ENCODE measurements at regions not wholly inside any gene's neighbourhood (a gene's known extent, or its start where the extent isn't known, plus 50 kb on each side); places are given as distances from the start of the nearest gene placed in this dataset.
A peak's percentile ranks its signal among the peaks of the same experiment; 100 is the strongest.
"Not testable (repeated sequence)": the region's sequence is repeated elsewhere in the genome, so short reads cannot be mapped to it uniquely, and the experiment has no call there.

- peak in 1 of 58 donors; percentile 17 for DNase-seq
Measured at GRCh38 chr9:92242260-92243136, 51.0 kb downstream of the IARS1 start.

DNA sequence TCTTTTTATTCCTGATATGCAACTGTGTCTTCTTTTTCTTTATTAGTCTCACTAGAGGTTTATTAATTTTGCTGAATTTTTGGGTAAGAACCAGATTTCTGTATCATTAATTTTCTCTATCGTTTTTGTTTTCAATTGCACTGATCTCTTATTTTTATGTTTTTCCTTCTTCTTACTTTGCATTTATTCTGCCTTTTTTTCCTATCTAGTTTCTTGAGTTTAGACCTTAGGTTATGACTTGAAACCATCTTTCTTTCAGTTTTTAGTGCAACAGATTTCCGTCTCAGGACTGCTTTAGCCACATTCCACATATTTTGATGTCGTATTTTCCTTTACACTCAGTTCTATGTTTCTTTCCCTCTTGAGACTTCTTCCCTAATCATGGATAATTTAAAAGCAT is 56.6 kb downstream of the IARS1 start:
- no peak for DNase-seq

- DNase-seq, result no peak
Measured at GRCh38 chr9:92236465-92236864, 57.0 kb downstream of the IARS1 start.

DNA sequence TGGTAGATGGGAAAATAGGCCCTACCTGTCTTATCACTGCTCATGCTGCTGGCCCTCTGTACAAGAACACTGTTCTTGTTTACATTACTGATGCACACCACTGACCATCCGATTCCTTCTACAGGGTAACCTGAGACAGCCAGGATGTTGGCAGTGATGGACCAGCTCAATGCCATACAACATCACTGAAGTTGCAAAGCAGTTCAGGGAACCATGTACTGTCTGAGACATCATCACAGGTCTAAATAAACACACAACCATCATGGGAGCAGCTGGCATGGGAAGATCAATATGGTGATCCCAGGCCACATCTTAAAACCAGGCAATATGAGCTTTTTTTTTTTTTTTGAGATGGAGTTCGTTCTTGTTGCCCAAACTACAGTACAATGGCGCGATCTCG is 59.0 kb downstream of the IARS1 start:
- DNase-seq, result no peak

- DNase-seq, result no peak
Measured at GRCh38 chr9:92232190-92232589, 61.3 kb downstream of the IARS1 start.

DNA sequence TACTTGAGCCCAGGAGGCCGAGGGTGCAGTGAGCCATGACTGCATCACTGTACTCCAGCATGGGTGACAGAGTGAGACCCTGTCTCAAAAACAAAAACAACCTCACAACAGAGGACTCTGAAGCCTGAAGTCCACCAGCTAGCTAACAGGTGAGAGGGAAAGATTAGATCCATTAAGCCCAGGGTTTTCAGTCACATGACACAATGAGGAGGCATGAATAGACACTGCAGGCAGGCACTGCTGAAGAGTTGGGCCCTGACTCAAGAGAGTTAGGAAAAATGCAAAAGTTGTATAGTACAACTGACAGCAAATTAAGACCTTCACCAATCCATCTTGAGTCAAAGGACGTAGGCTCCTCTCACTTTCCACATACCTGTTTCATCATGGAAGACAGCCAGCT is 64.9 kb downstream of the IARS1 start:
- no peak for DNase-seq

GRCh38 chr9:92224177-92224576 is 69.3 kb downstream of the IARS1 start:
- peak in 1 of 58 donors; percentile 28 for DNase-seq

GRCh38 chr9:92223758-92224157 is 69.7 kb downstream of the IARS1 start:
- DNase-seq, result no peak

- no peak for DNase-seq
Measured at GRCh38 chr9:92208693-92209524, 84.6 kb downstream of the IARS1 start.

DNA sequence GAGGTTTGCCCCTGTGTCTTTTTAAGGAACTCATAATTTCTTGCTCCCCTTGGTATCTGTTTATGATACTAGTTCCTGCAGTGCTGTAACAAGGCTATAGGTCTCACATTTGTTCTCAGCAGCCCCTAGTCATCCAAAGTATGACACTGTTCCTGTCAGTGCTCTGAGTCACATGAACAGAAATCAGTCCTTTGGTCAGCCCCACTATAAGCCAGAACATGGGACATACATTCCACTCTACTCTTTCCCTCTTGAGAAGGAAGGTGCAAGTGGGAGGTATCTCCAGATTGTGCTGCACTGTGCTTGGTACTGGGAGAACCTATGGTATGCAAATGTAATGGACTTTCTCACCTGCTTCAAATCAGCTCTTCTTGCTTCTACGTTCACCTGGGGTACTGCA is 87.0 kb downstream of the IARS1 start:
- no peak for DNase-seq

- DNase-seq, result not testable (repeated sequence)
Measured at GRCh38 chr9:92203887-92204286, 88.7 kb upstream of the SPTLC1 start.

- not testable (repeated sequence) for DNase-seq
Measured at GRCh38 chr9:92198237-92198636, 83.0 kb upstream of the SPTLC1 start.

DNA sequence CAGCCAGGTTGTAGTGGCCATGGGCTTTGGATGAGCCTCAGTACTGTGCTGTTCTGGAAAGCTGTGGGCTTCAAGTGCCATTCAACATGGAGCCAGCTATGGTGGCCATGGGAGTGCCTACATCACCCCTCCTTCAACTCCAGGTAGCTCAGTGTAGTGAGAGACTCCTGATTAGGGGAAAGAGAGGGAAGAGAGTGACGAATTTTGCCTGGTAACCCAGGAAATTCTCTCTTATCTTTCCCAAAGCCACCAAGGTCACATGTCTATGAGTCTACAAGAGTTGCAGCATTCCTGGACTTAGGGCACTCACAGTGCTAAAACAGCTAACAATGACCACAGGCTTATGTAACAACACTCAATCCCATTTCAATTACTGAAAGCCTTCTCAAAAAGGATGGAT is 81.7 kb upstream of the SPTLC1 start:
- DNase-seq, result no peak

DNA sequence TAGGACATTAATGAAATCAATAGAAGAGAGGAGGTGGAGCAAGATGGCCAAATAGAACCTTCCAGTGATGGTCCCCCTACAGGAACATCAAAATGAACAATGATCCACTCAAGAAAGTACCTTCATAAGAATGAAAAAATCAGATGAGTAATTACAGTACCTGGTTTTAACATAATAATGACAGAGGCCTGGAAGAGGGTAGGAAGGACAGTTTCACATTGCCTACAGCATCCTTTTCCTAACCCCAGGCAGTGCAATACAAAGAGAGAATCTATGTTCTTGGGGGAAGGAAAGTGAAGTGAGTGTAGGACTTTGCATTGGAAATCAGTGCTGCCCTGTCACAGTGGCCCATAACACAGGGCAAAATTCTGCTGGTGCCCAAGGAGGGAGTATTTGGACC is 81.2 kb upstream of the SPTLC1 start:
- no peak for DNase-seq

- DNase-seq, result no peak
Measured at GRCh38 chr9:92191801-92192200, 76.6 kb upstream of the SPTLC1 start.

- no peak for DNase-seq
Measured at GRCh38 chr9:92190536-92190790, 75.2 kb upstream of the SPTLC1 start.

DNA sequence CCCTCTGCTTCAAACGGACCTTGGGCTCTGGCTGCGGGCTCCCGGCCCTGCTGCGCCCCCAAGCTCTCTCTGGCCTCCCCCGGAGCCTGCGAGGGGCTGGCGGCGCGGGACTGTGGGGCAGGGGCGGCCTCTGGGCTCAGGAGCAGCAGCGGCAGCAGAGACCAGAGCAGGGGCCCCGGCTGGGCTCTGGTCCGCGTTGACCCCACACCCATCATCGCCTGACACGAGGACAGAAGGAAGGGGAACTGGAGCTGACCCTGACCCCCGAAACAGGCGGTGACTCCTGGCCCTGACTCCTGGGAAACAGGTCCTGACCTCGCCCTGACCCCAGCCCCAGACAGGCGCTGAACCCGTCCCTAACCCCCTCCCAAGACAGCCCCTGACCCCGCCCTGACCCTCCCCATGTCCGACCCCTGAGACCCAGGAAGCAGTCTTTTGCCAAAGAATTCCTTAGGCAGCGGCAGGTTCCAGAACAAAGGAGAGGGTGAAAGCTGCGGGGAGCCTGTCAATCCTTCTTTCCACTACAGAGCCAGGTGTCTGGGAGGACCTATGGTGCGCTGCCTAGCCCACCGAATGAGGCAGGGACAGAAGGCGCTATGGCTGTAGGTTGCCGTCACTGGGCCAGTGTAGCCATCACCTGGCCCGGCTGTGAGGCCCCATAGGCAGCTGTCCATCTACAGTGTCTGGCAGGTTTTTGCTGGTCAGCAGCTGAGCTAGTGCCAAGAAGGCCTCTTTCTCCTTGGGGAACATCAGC is 74.7 kb upstream of the SPTLC1 start:
- no peak for DNase-seq

- no peak for DNase-seq
Measured at GRCh38 chr9:92188969-92189781, 74.0 kb upstream of the SPTLC1 start.

DNA sequence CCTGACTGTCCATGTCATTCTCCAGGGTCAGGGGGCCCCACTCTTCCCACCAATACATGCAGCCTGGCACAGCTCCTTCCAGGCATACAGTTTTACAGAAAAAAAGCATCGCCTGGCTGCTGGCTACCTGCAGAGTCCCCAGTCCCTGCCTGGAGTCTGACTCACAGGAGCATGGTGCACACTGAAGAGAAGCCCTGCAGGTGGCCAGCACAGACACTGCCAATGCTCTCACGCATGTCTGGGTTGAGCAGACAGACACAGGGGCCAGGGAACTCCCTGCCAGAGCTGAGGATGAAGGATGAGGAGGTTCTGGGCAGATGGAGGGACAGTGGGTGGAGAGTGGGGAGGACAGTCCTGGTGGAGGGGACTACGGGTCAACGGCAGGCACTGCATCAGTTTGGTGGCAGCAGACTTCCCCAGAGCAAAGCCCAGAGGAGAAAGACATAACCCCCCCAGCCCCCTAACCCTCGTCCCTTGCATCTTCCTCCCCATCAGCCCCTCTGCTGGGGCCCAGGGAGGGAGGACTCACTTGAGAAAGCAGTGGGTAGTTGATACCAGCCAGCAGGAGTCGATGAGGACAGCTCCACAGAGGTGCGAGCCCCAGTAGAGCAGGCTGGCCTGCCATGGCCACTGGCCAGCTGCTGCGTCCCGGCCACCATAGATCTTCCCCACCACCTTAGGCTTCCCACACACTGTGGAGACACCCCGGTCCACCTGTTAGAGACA is 72.9 kb upstream of the SPTLC1 start:
- no peak for DNase-seq

GRCh38 chr9:92187390-92187789 is 72.2 kb upstream of the SPTLC1 start:
- no peak for DNase-seq
